ENCODE measurements at regions not wholly inside any gene's neighbourhood (a gene's known extent, or its start where the extent isn't known, plus 50 kb on each side); places are given as distances from the start of the nearest gene placed in this dataset.
"Not testable (repeated sequence)": the region's sequence is repeated elsewhere in the genome, so short reads cannot be mapped to it uniquely, and the experiment has no call there.

GRCh38 chr10:4279655-4280054 lies 494.6 kb upstream of the KLF6 start:
- DNase-seq, result no peak

- DNase-seq, result no peak
Measured at GRCh38 chr10:4278186-4278585, 493.2 kb upstream of the KLF6 start.

GRCh38 chr10:4276151-4276550 lies 491.1 kb upstream of the KLF6 start:
- no peak for DNase-seq

GRCh38 chr10:4274671-4275070 lies 489.7 kb upstream of the KLF6 start:
- not testable (repeated sequence) for DNase-seq

GRCh38 chr10:4271193-4271592 lies 486.2 kb upstream of the KLF6 start:
- DNase-seq, result no peak

GRCh38 chr10:4270116-4270515 lies 485.1 kb upstream of the KLF6 start:
- no peak for DNase-seq

GRCh38 chr10:4268490-4268889 lies 483.5 kb upstream of the KLF6 start:
- not testable (repeated sequence) for DNase-seq

- no peak for DNase-seq
Measured at GRCh38 chr10:4267086-4267773, 482.2 kb upstream of the KLF6 start.

- DNase-seq, result no peak
Measured at GRCh38 chr10:4266416-4267085, 481.5 kb upstream of the KLF6 start.

- no peak for DNase-seq
Measured at GRCh38 chr10:4265964-4266363, 481.0 kb upstream of the KLF6 start.

- DNase-seq, result no peak
Measured at GRCh38 chr10:4264209-4264865, 479.3 kb upstream of the KLF6 start.

GRCh38 chr10:4263601-4263921 lies 478.6 kb upstream of the KLF6 start:
- DNase-seq, result no peak

- DNase-seq, result no peak
Measured at GRCh38 chr10:4262870-4263600, 478.0 kb upstream of the KLF6 start.

GRCh38 chr10:4262449-4262848 lies 477.4 kb upstream of the KLF6 start:
- DNase-seq, result no peak

- DNase-seq, result no peak
Measured at GRCh38 chr10:4260483-4261124, 475.6 kb upstream of the KLF6 start.

GRCh38 chr10:4257939-4258465 lies 473.0 kb upstream of the KLF6 start:
- DNase-seq, result no peak

- DNase-seq, result no peak
Measured at GRCh38 chr10:4256971-4257370, 472.0 kb upstream of the KLF6 start.

- no peak for DNase-seq
Measured at GRCh38 chr10:4255751-4256150, 470.7 kb upstream of the KLF6 start.

GRCh38 chr10:4254101-4254994 lies 469.3 kb upstream of the KLF6 start:
- no peak for DNase-seq

GRCh38 chr10:4252701-4253100 lies 467.7 kb upstream of the KLF6 start:
- DNase-seq, result no peak

GRCh38 chr10:4250587-4250887 lies 465.5 kb upstream of the KLF6 start:
- no peak for DNase-seq
